HCT116 (cell line): ENCODE measurements at regions not wholly inside any gene's neighbourhood (a gene's known extent, or its start where the extent isn't known, plus 50 kb on each side); places are given as distances from the start of the nearest gene placed in this dataset.

Source experiments
- ATAC-seq: fragments of 200-7000 bp; cut with Tn5 transposase; 2 replicates; pipeline ENCODE4 v1.9.1; 2020; ENCODE audit warnings: mild to moderate bottlenecking, moderate library complexity
- BruUV-seq: library from RNA; stranded (reverse); fragments of 400-500 nt; replicated peaks from 2 replicates; lab custom pipeline; 2021; lab: Mats Ljungman, UMichigan
- CTCF ChIA-PET: fragments of 300-600 bp; sonication (Branson Sonifier 250); formaldehyde crosslinking; loops from one replicate; lab custom pipeline; 2021; ENCODE audit warnings: antibody characterized with exemption; lab: Charles Lee
- POLR2A ChIA-PET: fragments of 300-600, 350-600 bp; sonication (Branson Sonifier 250); formaldehyde crosslinking; loops from one replicate; lab custom pipeline; 2021; ENCODE audit warnings: antibody characterized with exemption; lab: Charles Lee
- RAD21 ChIA-PET, 2 experiments: fragments of 300-600 bp; sonication (Branson Sonifier 250); formaldehyde crosslinking; loops; one replicate each; lab custom pipeline; 2023; ENCODE audit warnings: low total read pairs in 2 of 2; ENCODE audit not compliant: uncharacterized antibody in 2 of 2, unreplicated experiment in 2 of 2, low non-redundant PET in 1 of 2; lab: Charles Lee
- DNase-seq: peaks from one replicate; pipeline ENCODE4 v3.0.0-alpha.2; 2010; ENCODE audit warnings: low read depth, low spot score
- H2AFZ ChIP-seq: fragments of 200-600 bp; shearing (Covaris generic), sonication (generic); 2 replicates; pipeline ENCODE4 v1.6.1; 2017; ENCODE audit warnings: low read depth, mixed run types, mixed read lengths, antibody characterized with exemption, low read length; ENCODE audit not compliant: poor library complexity, severe bottlenecking
- H3K27ac ChIP-seq: 2 replicates; pipeline ENCODE4 v1.5.1; 2012; ENCODE audit warnings: low read depth, low read length
- H3K27me3 ChIP-seq: fragments of 200-600 bp; sonication (generic); 2 replicates; pipeline ENCODE4 v1.6.1; 2016; ENCODE audit warnings: mixed run types, low read length, mixed read lengths; ENCODE audit not compliant: insufficient read depth
- H3K36me3 ChIP-seq, 2 experiments: fragments of 200-500 bp in 1 of 2; fragments of 200-600 bp in 1 of 2; sonication (Bioruptor generic) in 1 of 2; sonication (generic) in 1 of 2; 2 replicates each; pipeline versions ENCODE4 v1.5.1 to v1.6.1; 2014 to 2016; ENCODE audit warnings: low read length in 2 of 2, inconsistent platforms in 1 of 2, mixed read lengths in 1 of 2, mixed run types in 1 of 2; ENCODE audit not compliant: insufficient read depth in 2 of 2, control insufficient read depth in 1 of 2
- H3K4me1 ChIP-seq, 2 experiments: fragments of 200-600 bp in 1 of 2; sonication (generic) in 1 of 2; 2 replicates each; pipeline versions ENCODE4 v1.5.1 to v1.6.1; 2012 to 2017; ENCODE audit warnings: low read length in 2 of 2, inconsistent platforms in 1 of 2, mild to moderate bottlenecking in 1 of 2, mixed read lengths in 1 of 2, mixed run types in 1 of 2, moderate library complexity in 1 of 2; ENCODE audit not compliant: insufficient read depth in 2 of 2, control insufficient read depth in 1 of 2
- H3K4me2 ChIP-seq: fragments of 200-600 bp; sonication (generic); 2 replicates; pipeline ENCODE4 v1.6.1; 2017; ENCODE audit warnings: mixed run types, low read length, mixed read lengths
- H3K4me3 ChIP-seq, 2 experiments: fragments of 200-600 bp in 1 of 2; sonication (generic) in 1 of 2; replicated peaks in 1 of 2; 2 replicates each; pipeline ENCODE4 v1.5.1; 2011 to 2016; ENCODE audit warnings: low read length in 2 of 2, control low read depth in 1 of 2, low read depth in 1 of 2, mild to moderate bottlenecking in 1 of 2, mixed read lengths in 1 of 2, mixed run types in 1 of 2
- H3K79me2 ChIP-seq: fragments of 200-600 bp; sonication (generic); 2 replicates; pipeline ENCODE4 v1.6.1; 2017; ENCODE audit warnings: mild to moderate bottlenecking, mixed run types, low read length, moderate library complexity, mixed read lengths; ENCODE audit not compliant: insufficient read depth
- H3K9ac ChIP-seq: fragments of 200-600 bp; sonication (generic); 2 replicates; pipeline ENCODE4 v1.6.1; 2016; ENCODE audit warnings: low read length, mixed read lengths
- H3K9me2 ChIP-seq: fragments of 200-600 bp; sonication (generic), shearing (Covaris generic); 2 replicates; pipeline ENCODE4 v1.6.1; 2017; ENCODE audit warnings: mixed run types, mild to moderate bottlenecking, moderate library complexity; ENCODE audit not compliant: insufficient read depth
- H3K9me3 ChIP-seq, 2 experiments: fragments of 200-500 bp in 1 of 2; fragments of 200-600 bp in 1 of 2; sonication (Bioruptor generic) in 1 of 2; sonication (generic) in 1 of 2; 2 replicates each; pipeline ENCODE4 v1.6.1; 2014 to 2017; ENCODE audit warnings: low read length in 2 of 2, mixed read lengths in 2 of 2, inconsistent platforms in 1 of 2, low read depth in 1 of 2, mild to moderate bottlenecking in 1 of 2, mixed run types in 1 of 2, moderate library complexity in 1 of 2; ENCODE audit not compliant: control insufficient read depth in 1 of 2, insufficient read depth in 1 of 2
- H4K20me1 ChIP-seq: fragments of 200-600 bp; sonication (generic), shearing (Covaris generic); 2 replicates; pipeline ENCODE4 v1.6.1; 2017; ENCODE audit warnings: mixed run types, mild to moderate bottlenecking, moderate library complexity; ENCODE audit not compliant: insufficient read depth
- CBX3 ChIP-seq: IDR thresholded peaks from 2 replicates; pipeline ENCODE4 v1.6.1; 2012; ENCODE audit warnings: low read depth
- FOSL1 ChIP-seq: IDR thresholded peaks from 2 replicates; pipeline ENCODE4 v1.6.1; 2012; ENCODE audit warnings: low read depth
- JUND ChIP-seq: IDR thresholded peaks from 2 replicates; pipeline ENCODE4 v1.6.1; 2012
- SIN3A ChIP-seq: IDR thresholded peaks from 2 replicates; pipeline ENCODE4 v1.6.1; 2012; ENCODE audit warnings: low read depth
- intact Hi-C: fragments of 100-400 bp; cut with micrococcal nuclease; formaldehyde crosslinking; loops from 2 replicates; pipeline ENCODE4 v1.10.0; 2022
- TF ChIP-seq, protein P1 (sequence below): IDR thresholded peaks from 2 replicates; pipeline ENCODE4 v1.6.1; 2012
- TF ChIP-seq, protein P2 (sequence below): IDR thresholded peaks from 2 replicates; pipeline ENCODE4 v1.6.1; 2012; ENCODE audit warnings: low read depth
- TF ChIP-seq, protein P3 (sequence below), 3 experiments: fragments of 200-600 bp in 1 of 3; sonication (generic) in 1 of 3; IDR thresholded peaks in 2 of 3; conservative IDR thresholded peaks in 1 of 3; 2 replicates each; pipeline ENCODE4 v1.5.1; 2012 to 2017; ENCODE audit warnings: low read depth in 2 of 3, low read length in 2 of 3, antibody characterized with exemption in 1 of 3, borderline replicate concordance in 1 of 3, control low read depth in 1 of 3, mild to moderate bottlenecking in 1 of 3, mixed read lengths in 1 of 3, mixed run types in 1 of 3, moderate library complexity in 1 of 3; ENCODE audit not compliant: insufficient read depth in 1 of 3
- TF ChIP-seq, protein P4 (sequence below): IDR thresholded peaks from 2 replicates; pipeline ENCODE4 v1.6.1; 2012

DNA sequence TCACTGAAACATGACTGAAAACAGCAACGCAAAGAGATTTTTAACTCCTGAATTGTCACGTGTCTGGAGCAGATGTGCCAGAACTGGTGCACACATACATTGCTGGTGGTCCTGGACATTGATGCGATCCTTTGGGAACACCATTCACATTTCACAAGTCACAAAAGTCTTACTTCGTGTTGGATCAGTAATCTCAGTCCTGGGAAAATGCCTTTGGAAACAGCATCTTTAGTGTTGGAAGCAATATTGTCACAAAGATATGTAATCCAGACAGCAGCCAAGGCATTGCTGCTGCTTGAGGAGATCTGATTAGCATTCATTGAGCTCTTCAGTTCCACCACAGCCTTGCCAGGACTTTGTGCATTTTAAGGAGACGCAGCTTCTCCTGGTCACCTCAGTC, 126.2 kb upstream of the SH3BP4 start:
- Histone ChIP-seq H3K9ac (no peak overlapping the region), H3K9me2 (no peaks in the 10 kb centered on the region), H2AFZ (no peak overlapping the region), H3K9me3 (no peaks in the 10 kb centered on the region), H3K79me2 (no peaks in the 10 kb centered on the region), H3K36me3 (no peaks in the 10 kb centered on the region), H4K20me1 (no peaks in the 10 kb centered on the region), H3K27me3 (no peaks in the 10 kb centered on the region), H3K4me3 (no peak overlapping the region), H3K4me2 (no peak overlapping the region), H3K4me1 (peaks cover 0 to 9% of the 10 kb centered on the region in 2 experiments; a peak in 3 of 4 replicates), H3K27ac (no peak overlapping the region)
- POLR2A ChIA-PET: no interaction called here
- CTCF ChIA-PET: no interaction called here
- TF ChIP-seq SIN3A (no peak), JUND (no peak), FOSL1 (no peak), CBX3 (no peak)
- TF ChIP-seq, protein P1, sequence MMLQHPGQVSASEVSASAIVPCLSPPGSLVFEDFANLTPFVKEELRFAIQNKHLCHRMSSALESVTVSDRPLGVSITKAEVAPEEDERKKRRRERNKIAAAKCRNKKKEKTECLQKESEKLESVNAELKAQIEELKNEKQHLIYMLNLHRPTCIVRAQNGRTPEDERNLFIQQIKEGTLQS: no peak
- TF ChIP-seq, protein P2, sequence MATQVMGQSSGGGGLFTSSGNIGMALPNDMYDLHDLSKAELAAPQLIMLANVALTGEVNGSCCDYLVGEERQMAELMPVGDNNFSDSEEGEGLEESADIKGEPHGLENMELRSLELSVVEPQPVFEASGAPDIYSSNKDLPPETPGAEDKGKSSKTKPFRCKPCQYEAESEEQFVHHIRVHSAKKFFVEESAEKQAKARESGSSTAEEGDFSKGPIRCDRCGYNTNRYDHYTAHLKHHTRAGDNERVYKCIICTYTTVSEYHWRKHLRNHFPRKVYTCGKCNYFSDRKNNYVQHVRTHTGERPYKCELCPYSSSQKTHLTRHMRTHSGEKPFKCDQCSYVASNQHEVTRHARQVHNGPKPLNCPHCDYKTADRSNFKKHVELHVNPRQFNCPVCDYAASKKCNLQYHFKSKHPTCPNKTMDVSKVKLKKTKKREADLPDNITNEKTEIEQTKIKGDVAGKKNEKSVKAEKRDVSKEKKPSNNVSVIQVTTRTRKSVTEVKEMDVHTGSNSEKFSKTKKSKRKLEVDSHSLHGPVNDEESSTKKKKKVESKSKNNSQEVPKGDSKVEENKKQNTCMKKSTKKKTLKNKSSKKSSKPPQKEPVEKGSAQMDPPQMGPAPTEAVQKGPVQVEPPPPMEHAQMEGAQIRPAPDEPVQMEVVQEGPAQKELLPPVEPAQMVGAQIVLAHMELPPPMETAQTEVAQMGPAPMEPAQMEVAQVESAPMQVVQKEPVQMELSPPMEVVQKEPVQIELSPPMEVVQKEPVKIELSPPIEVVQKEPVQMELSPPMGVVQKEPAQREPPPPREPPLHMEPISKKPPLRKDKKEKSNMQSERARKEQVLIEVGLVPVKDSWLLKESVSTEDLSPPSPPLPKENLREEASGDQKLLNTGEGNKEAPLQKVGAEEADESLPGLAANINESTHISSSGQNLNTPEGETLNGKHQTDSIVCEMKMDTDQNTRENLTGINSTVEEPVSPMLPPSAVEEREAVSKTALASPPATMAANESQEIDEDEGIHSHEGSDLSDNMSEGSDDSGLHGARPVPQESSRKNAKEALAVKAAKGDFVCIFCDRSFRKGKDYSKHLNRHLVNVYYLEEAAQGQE: no peak
- DNase-seq: no peak
- RAD21 ChIA-PET: no interaction called here
- no TSS peak for BruUV-seq
- no peak for ATAC-seq
- intact Hi-C loops: no loop called here

DNA sequence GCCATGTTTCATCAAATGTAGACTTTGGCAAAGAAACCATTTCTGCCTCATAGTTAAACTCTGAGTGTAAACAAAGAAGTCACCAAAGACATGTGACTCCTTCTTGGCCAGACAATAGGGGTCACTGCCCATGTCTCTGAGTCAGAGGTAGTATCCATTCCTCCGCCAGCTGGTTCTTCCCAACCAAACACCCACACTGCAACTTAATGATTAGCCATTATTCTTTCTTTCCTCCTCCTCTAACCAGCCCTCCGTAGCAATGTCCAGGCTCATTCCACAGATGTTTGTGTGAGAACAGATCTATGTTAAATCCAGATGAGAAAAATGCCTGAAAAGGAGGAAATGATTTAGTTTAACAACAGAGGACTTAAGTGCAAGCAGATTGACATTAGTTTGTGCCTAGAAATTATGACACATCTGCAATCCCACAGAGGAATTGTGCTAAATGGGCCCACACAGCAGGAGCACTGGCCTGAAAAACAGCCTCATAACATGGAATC, 127.9 kb upstream of the SH3BP4 start:
- H3K36me3 ChIP-seq: no peaks in the 10 kb centered on the region
- no TSS peak for BruUV-seq
- no peak overlapping the region for H2AFZ ChIP-seq
- H4K20me1 ChIP-seq: no peaks in the 10 kb centered on the region
- no peaks in the 10 kb centered on the region for H3K27me3 ChIP-seq
- H3K27ac ChIP-seq: no peak overlapping the region
- TF ChIP-seq CBX3: no peak
- TF ChIP-seq, protein P3, sequence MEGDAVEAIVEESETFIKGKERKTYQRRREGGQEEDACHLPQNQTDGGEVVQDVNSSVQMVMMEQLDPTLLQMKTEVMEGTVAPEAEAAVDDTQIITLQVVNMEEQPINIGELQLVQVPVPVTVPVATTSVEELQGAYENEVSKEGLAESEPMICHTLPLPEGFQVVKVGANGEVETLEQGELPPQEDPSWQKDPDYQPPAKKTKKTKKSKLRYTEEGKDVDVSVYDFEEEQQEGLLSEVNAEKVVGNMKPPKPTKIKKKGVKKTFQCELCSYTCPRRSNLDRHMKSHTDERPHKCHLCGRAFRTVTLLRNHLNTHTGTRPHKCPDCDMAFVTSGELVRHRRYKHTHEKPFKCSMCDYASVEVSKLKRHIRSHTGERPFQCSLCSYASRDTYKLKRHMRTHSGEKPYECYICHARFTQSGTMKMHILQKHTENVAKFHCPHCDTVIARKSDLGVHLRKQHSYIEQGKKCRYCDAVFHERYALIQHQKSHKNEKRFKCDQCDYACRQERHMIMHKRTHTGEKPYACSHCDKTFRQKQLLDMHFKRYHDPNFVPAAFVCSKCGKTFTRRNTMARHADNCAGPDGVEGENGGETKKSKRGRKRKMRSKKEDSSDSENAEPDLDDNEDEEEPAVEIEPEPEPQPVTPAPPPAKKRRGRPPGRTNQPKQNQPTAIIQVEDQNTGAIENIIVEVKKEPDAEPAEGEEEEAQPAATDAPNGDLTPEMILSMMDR (IDR thresholded peaks at IDR 0.05 in 2 of 3, conservative IDR thresholded peaks at IDR 0.05 in 1 of 3; ENCODE audit: borderline replicate concordance in 1 of 3, insufficient read depth in 1 of 3, low read depth in 2 of 3, low read length in 2 of 3): no peak
- peak; percentile 24; the same call in 1 of the 2 replicates for TF ChIP-seq JUND
- TF ChIP-seq, protein P4, sequence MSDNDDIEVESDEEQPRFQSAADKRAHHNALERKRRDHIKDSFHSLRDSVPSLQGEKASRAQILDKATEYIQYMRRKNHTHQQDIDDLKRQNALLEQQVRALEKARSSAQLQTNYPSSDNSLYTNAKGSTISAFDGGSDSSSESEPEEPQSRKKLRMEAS: peak; percentile 36; the same call in 1 of the 2 replicates
- H3K9me3 ChIP-seq: no peaks in the 10 kb centered on the region
- ChIA-PET POLR2A (no interaction called here), RAD21 (no interaction called here), CTCF (no interaction called here)
- no peak overlapping the region for H3K9ac ChIP-seq
- no peak overlapping the region for H3K4me3 ChIP-seq
- H3K4me1 ChIP-seq: peaks cover 0 to 9% of the 10 kb centered on the region in 2 experiments; a peak in 3 of 4 replicates
- H3K9me2 ChIP-seq: no peaks in the 10 kb centered on the region
- DNase-seq (no peak), ATAC-seq (peak; percentile 27; the same call in 1 of the 2 replicates)
- H3K4me2 ChIP-seq: peak overlapping the region; percentile 29; the same call in 1 of the 2 replicates
- H3K79me2 ChIP-seq: no peaks in the 10 kb centered on the region
- intact Hi-C loops: no loop called here
